SK-N-MC (cell line): ENCODE measurements at regions not wholly inside any gene's neighbourhood (a gene's known extent, or its start where the extent isn't known, plus 50 kb on each side); places are given as distances from the start of the nearest gene placed in this dataset.

ENCODE experiments used
- EZH2 ChIP-seq: fragments of 200-600 bp; sonication (generic); IDR thresholded peaks from one replicate; pipeline ENCODE4 v1.6.1; 2017; ENCODE audit warnings: antibody characterized with exemption
- POLR2AphosphoS5 ChIP-seq: IDR thresholded peaks from 2 replicates; pipeline ENCODE4 v1.6.1; 2012; ENCODE audit warnings: mild to moderate bottlenecking, low read depth, low read length, borderline replicate concordance

DNA sequence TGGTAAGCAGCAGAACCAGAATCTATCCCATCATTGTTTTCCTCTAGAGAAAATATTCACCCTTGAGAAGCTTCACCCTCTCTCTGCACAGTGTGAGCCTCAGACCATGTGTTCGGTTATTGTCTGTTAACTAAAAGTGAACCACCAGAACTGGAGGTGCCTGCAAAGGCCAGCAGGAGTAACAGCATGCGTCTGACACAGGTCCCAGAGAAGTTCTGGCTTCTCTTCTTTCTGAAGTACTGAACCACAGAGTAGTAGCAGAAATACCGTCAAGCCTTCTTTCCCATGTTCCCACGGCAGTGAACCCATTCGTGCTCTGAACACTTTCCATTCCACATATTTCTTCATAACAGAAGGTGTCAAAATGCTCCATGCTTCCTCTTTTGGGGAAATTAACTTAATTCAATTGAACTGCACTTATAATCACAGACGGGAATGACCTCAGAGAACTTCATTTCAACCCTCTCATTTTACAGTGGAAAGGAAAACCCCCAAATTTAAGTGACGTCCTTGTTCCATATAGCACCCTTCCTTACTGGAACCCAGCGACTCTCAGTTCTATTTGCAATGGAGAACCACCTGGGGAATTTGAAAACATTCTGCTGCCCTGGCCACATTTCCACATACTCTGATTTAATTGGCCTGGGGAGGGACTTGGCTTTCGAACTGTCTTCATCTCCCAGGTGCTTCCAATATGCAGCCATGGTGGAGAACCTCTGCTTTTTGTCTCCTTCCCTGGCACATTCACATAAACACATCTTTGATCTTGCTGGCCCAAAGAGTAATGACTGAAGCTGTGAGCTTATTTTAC lies 519.1 kb downstream of the RNF144A start:
- TF ChIP-seq EZH2, result no peak
- no peak for TF ChIP-seq POLR2AphosphoS5
